DND-41 (cell line): ENCODE measurements at regions not wholly inside any gene's neighbourhood (a gene's known extent, or its start where the extent isn't known, plus 50 kb on each side); places are given as distances from the start of the nearest gene placed in this dataset.

ENCODE experiments used
- ATAC-seq: fragments of 200-7000 bp; cut with Tn5 transposase; 3 replicates; pipeline ENCODE4 v1.9.1; 2021; ENCODE audit warnings: low read depth; ENCODE audit not compliant: insufficient read depth
- DNase-seq: peaks from one replicate; pipeline ENCODE4 v3.0.0-alpha.2; 2020
- H2AFZ ChIP-seq: 2 replicates; pipeline ENCODE4 v1.6.0; 2012; ENCODE audit warnings: low read depth, low read length
- H3K27ac ChIP-seq: 2 replicates; pipeline ENCODE4 v1.5.1; 2012; ENCODE audit warnings: low read length, inconsistent platforms
- H3K27me3 ChIP-seq: fragments of 200-600 bp; sonication (generic); 2 replicates; pipeline ENCODE4 v1.6.0; 2012; ENCODE audit warnings: low read length, mild to moderate bottlenecking, inconsistent platforms; ENCODE audit not compliant: insufficient read depth, poor library complexity
- H3K36me3 ChIP-seq: 2 replicates; pipeline ENCODE4 v1.5.1; 2012; ENCODE audit warnings: low read length, inconsistent platforms; ENCODE audit not compliant: insufficient read depth
- H3K4me1 ChIP-seq: 2 replicates; pipeline ENCODE4 v1.5.1; 2012; ENCODE audit warnings: mild to moderate bottlenecking, low read length; ENCODE audit not compliant: insufficient read depth
- H3K4me2 ChIP-seq: 2 replicates; pipeline ENCODE4 v1.6.0; 2012; ENCODE audit warnings: mild to moderate bottlenecking, moderate library complexity, low read length, inconsistent platforms; ENCODE audit not compliant: insufficient read depth
- H3K4me3 ChIP-seq, 2 experiments: fragments of 200-600 bp in 1 of 2; shearing (Covaris generic) in 1 of 2; 2 replicates each; pipeline ENCODE4 v1.5.1; 2012 to 2016; ENCODE audit warnings: inconsistent platforms in 2 of 2, low read length in 2 of 2, mild to moderate bottlenecking in 2 of 2, low read depth in 1 of 2, moderate library complexity in 1 of 2
- H3K79me2 ChIP-seq: 2 replicates; pipeline ENCODE4 v1.6.0; 2012; ENCODE audit warnings: low read length, inconsistent platforms; ENCODE audit not compliant: insufficient read depth
- H3K9ac ChIP-seq: 2 replicates; pipeline ENCODE4 v1.6.0; 2012; ENCODE audit warnings: low read depth, mild to moderate bottlenecking, inconsistent platforms, low read length, moderate library complexity
- H3K9me3 ChIP-seq: 2 replicates; pipeline ENCODE4 v1.5.1; 2012; ENCODE audit warnings: low read length, moderate library complexity, mild to moderate bottlenecking, inconsistent platforms; ENCODE audit not compliant: insufficient read depth, severe bottlenecking
- H4K20me1 ChIP-seq: 2 replicates; pipeline ENCODE4 v1.6.0; 2012; ENCODE audit warnings: low read length; ENCODE audit not compliant: insufficient read depth
- EZH2 ChIP-seq: IDR thresholded peaks from 3 replicates; pipeline ENCODE4 v1.6.1; 2012; ENCODE audit warnings: borderline replicate concordance, low read depth, mild to moderate bottlenecking, moderate library complexity, low read length, inconsistent platforms; ENCODE audit not compliant: severe bottlenecking
- TF ChIP-seq, protein P1 (sequence below): IDR thresholded peaks from 2 replicates; pipeline ENCODE4 v1.5.1; 2012; ENCODE audit warnings: borderline replicate concordance, low read length, moderate library complexity, mild to moderate bottlenecking; ENCODE audit not compliant: poor library complexity, severe bottlenecking; ENCODE audit errors: extremely low read depth

DNA sequence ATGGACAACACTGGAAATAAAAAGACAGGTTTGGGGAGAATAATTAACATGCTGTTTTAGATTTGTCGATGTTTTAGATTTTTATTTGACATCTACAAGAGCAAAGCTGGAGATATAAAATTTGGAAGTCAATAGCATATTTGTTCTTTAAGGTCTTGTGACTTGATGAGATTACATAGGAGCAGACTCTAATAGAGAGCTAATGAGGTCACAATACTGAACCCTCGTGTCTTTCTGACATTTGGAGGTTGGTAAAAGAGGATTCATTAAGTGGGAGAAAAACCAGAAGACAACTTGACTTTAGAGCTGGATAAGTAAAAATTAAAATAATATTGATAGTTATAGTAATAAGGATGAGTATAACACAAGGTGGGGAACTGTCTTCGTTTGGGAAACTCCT lies 322.7 kb upstream of the SEMA6A start:
- Histone ChIP-seq H3K79me2 (no peaks in the 10 kb centered on the region), H4K20me1 (no peaks in the 10 kb centered on the region), H3K27me3 (no peaks in the 10 kb centered on the region), H3K4me2 (no peak overlapping the region), H3K36me3 (no peaks in the 10 kb centered on the region), H3K27ac (no peak overlapping the region), H3K9ac (no peak overlapping the region), H3K4me3 (no peak overlapping the region), H2AFZ (no peak overlapping the region), H3K9me3 (no peaks in the 10 kb centered on the region), H3K4me1 (no peaks in the 10 kb centered on the region)
- TF ChIP-seq, protein P1, sequence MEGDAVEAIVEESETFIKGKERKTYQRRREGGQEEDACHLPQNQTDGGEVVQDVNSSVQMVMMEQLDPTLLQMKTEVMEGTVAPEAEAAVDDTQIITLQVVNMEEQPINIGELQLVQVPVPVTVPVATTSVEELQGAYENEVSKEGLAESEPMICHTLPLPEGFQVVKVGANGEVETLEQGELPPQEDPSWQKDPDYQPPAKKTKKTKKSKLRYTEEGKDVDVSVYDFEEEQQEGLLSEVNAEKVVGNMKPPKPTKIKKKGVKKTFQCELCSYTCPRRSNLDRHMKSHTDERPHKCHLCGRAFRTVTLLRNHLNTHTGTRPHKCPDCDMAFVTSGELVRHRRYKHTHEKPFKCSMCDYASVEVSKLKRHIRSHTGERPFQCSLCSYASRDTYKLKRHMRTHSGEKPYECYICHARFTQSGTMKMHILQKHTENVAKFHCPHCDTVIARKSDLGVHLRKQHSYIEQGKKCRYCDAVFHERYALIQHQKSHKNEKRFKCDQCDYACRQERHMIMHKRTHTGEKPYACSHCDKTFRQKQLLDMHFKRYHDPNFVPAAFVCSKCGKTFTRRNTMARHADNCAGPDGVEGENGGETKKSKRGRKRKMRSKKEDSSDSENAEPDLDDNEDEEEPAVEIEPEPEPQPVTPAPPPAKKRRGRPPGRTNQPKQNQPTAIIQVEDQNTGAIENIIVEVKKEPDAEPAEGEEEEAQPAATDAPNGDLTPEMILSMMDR: no peak
- no peak for TF ChIP-seq EZH2
- no peak for ATAC-seq
- DNase-seq: no peak

DNA sequence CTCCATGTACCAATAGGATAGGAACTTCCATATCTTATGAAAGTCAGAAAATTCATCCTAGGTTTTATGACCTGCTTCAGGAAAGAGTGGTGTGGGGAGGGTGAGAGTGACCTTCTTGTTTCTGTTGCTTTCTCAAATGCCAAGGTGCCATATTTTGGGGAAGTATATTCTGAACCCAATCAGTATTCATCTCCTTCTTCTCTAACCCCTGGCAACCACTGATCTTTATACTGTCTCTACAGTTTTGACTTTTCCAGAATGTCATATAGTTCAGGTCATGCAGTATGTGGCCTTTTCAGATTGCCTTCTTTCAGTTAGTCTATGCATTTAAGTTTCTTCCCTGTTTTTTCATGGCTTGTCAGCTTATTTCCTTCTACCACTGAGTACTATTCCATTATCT lies 321.4 kb upstream of the SEMA6A start:
- Histone ChIP-seq H3K4me3 (no peak overlapping the region), H3K4me1 (no peaks in the 10 kb centered on the region), H3K4me2 (no peak overlapping the region), H4K20me1 (no peaks in the 10 kb centered on the region), H3K9me3 (no peaks in the 10 kb centered on the region), H3K9ac (no peak overlapping the region), H3K27ac (no peak overlapping the region), H2AFZ (no peak overlapping the region), H3K27me3 (no peaks in the 10 kb centered on the region), H3K36me3 (no peaks in the 10 kb centered on the region), H3K79me2 (no peaks in the 10 kb centered on the region)
- no peak for DNase-seq
- TF ChIP-seq EZH2: no peak
- TF ChIP-seq, protein P1: no peak
- ATAC-seq: no peak

DNA sequence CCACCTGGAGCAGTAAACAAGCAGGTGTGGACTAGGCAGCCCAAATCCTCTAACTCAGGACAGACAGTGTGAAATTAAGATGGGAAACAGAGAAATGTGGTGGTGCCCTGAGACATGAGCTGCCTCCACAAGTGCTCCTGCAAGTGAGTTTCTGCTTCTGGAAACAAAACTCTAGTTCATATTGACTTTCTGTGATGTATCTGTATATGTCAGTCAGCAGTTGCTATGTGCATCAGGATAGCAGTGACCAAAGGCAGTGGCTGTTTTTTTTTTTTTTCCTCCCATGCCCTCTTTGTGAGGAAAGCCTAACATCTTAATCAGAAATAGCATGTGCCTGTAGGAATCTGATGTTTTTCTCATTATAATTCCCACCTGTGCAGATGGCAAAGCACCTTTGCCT lies 318.4 kb upstream of the SEMA6A start:
- no peak for ATAC-seq

More for the DNA sequence above, 318.4 kb upstream of the SEMA6A start:
- no peak for TF ChIP-seq EZH2
- TF ChIP-seq, protein P1: no peak
- Histone ChIP-seq H3K79me2 (no peaks in the 10 kb centered on the region), H4K20me1 (no peaks in the 10 kb centered on the region), H3K27me3 (no peaks in the 10 kb centered on the region), H3K4me3 (no peak overlapping the region), H3K36me3 (no peaks in the 10 kb centered on the region), H3K4me1 (no peaks in the 10 kb centered on the region), H3K9ac (no peak overlapping the region), H3K4me2 (no peak overlapping the region), H3K27ac (no peak overlapping the region), H3K9me3 (no peaks in the 10 kb centered on the region), H2AFZ (no peak overlapping the region)
- no peak for DNase-seq
